ENCODE measurements at regions not wholly inside any gene's neighbourhood (a gene's known extent, or its start where the extent isn't known, plus 50 kb on each side); places are given as distances from the start of the nearest gene placed in this dataset.

DNA sequence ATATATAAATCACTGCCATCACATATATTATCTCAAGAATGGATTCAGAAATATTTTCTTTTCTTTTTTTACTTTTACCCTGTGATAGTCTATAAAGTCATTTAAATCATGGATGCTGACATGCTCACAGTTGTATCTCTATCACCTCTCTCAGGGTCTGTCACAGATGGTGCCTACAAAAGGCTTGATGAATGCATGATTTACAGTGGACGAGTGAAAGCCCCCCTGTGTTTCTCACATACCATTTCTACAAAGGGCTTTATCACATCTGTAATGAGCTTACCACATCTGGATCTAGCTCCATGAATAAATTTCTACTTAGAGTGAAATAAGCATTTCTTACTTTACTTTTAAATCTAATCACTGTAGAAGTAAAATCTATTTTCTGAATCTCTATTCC, 121.4 kb upstream of the CARD18 start:
- TF ChIP-seq, protein P1, sequence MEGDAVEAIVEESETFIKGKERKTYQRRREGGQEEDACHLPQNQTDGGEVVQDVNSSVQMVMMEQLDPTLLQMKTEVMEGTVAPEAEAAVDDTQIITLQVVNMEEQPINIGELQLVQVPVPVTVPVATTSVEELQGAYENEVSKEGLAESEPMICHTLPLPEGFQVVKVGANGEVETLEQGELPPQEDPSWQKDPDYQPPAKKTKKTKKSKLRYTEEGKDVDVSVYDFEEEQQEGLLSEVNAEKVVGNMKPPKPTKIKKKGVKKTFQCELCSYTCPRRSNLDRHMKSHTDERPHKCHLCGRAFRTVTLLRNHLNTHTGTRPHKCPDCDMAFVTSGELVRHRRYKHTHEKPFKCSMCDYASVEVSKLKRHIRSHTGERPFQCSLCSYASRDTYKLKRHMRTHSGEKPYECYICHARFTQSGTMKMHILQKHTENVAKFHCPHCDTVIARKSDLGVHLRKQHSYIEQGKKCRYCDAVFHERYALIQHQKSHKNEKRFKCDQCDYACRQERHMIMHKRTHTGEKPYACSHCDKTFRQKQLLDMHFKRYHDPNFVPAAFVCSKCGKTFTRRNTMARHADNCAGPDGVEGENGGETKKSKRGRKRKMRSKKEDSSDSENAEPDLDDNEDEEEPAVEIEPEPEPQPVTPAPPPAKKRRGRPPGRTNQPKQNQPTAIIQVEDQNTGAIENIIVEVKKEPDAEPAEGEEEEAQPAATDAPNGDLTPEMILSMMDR (conservative IDR thresholded peaks at IDR 0.05 in 1 of 2, IDR thresholded peaks at IDR 0.05 in 1 of 2; ENCODE audit: extremely low read depth in 1 of 2, insufficient read depth in 1 of 2, low read depth in 1 of 2, low read length in 2 of 2), result no peak
- no peak for TF ChIP-seq EZH2 (IDR thresholded peaks at IDR 0.05; ENCODE audit: borderline replicate concordance, low read length)

All from mammary epithelial cell (primary cell).